WI38 (cell line): ENCODE measurements at regions not wholly inside any gene's neighbourhood (a gene's known extent, or its start where the extent isn't known, plus 50 kb on each side); places are given as distances from the start of the nearest gene placed in this dataset.

Experiments
- H3K4me3 ChIP-seq: 2 replicates; pipeline ENCODE4 v1.5.1; 2011; ENCODE audit warnings: low read depth, mild to moderate bottlenecking, control low read depth, low read length
- CTCF ChIP-seq: IDR thresholded peaks from 2 replicates; pipeline ENCODE4 v1.5.1; 2012; ENCODE audit warnings: low read depth, mild to moderate bottlenecking, control low read depth, low read length

- TF ChIP-seq CTCF: no peak
- H3K4me3 ChIP-seq: no peak overlapping the region
Measured at GRCh38 chr2:128736046-128736688, 417.5 kb upstream of the HS6ST1 start.

GRCh38 chr2:128736689-128737545, 418.2 kb upstream of the HS6ST1 start:
- peak; percentile 99 for TF ChIP-seq CTCF
- H3K4me3 ChIP-seq: no peak overlapping the region

- H3K4me3 ChIP-seq: no peak overlapping the region
- TF ChIP-seq CTCF: no peak
Measured at GRCh38 chr2:128737546-128737826, 418.8 kb upstream of the HS6ST1 start.

GRCh38 chr2:128738446-128739110, 419.9 kb upstream of the HS6ST1 start:
- no peak overlapping the region for H3K4me3 ChIP-seq
- no peak for TF ChIP-seq CTCF

- TF ChIP-seq CTCF: no peak
- no peak overlapping the region for H3K4me3 ChIP-seq
Measured at GRCh38 chr2:128742467-128742866, 423.8 kb upstream of the HS6ST1 start.

GRCh38 chr2:128745946-128746345, 427.3 kb upstream of the HS6ST1 start:
- no peak for TF ChIP-seq CTCF
- no peak overlapping the region for H3K4me3 ChIP-seq

- H3K4me3 ChIP-seq: no peak overlapping the region
- TF ChIP-seq CTCF: no peak
Measured at GRCh38 chr2:128746356-128746755, 427.7 kb upstream of the HS6ST1 start.
